DMS 273 treated with DMSO at 0.1 percent for 48 hours (cell line): ENCODE measurements at regions not wholly inside any gene's neighbourhood (a gene's known extent, or its start where the extent isn't known, plus 50 kb on each side); places are given as distances from the start of the nearest gene placed in this dataset.

Experiments used
- DNase-seq: peaks from one replicate; lab custom pipeline; 2025; lab: John Stamatoyannopoulos, UW

GRCh38 chr9:74220327-74220726 lies 276.8 kb upstream of the RORB start:
- DNase-seq = no peak

- no peak for DNase-seq
These were observed 260.3 kb upstream of the RORB start for GRCh38 chr9:74236857-74237256.

- DNase-seq = no peak
These were observed 251.2 kb upstream of the RORB start for GRCh38 chr9:74245866-74246497.

GRCh38 chr9:74255489-74255984 lies 241.6 kb upstream of the RORB start:
- DNase-seq = no peak

- no peak for DNase-seq
These were observed 221.1 kb upstream of the RORB start for GRCh38 chr9:74275872-74276508.

- no peak for DNase-seq
These were observed 219.6 kb upstream of the RORB start for GRCh38 chr9:74277532-74277931.

- DNase-seq = no peak
These were observed 215.5 kb upstream of the RORB start for GRCh38 chr9:74281674-74282073.

- no peak for DNase-seq
These were observed 214.4 kb upstream of the RORB start for GRCh38 chr9:74282526-74283253.

- DNase-seq = no peak
These were observed 212.3 kb upstream of the RORB start for GRCh38 chr9:74284581-74285450.

GRCh38 chr9:74293479-74293878 lies 203.7 kb upstream of the RORB start:
- no peak for DNase-seq

- DNase-seq = no peak
These were observed 193.2 kb upstream of the RORB start for GRCh38 chr9:74303945-74304344.

GRCh38 chr9:74304598-74304997 lies 192.5 kb upstream of the RORB start:
- no peak for DNase-seq

GRCh38 chr9:74309654-74310053 lies 187.5 kb upstream of the RORB start:
- DNase-seq = no peak

GRCh38 chr9:74317235-74317634 lies 179.9 kb upstream of the RORB start:
- DNase-seq = no peak

- no peak for DNase-seq
These were observed 175.7 kb upstream of the RORB start for GRCh38 chr9:74321396-74321795.

GRCh38 chr9:74322661-74323314 lies 174.3 kb upstream of the RORB start:
- no peak for DNase-seq

- DNase-seq = no peak
These were observed 166.5 kb upstream of the RORB start for GRCh38 chr9:74330487-74331214.

GRCh38 chr9:74331607-74332006 lies 165.5 kb upstream of the RORB start:
- DNase-seq = no peak

GRCh38 chr9:74333384-74334032 lies 163.6 kb upstream of the RORB start:
- DNase-seq = no peak

- DNase-seq = no peak
These were observed 162.9 kb upstream of the RORB start for GRCh38 chr9:74334271-74334670.
